ENCODE measurements at regions not wholly inside any gene's neighbourhood (a gene's known extent, or its start where the extent isn't known, plus 50 kb on each side); places are given as distances from the start of the nearest gene placed in this dataset.
"Not testable (repeated sequence)": the region's sequence is repeated elsewhere in the genome, so short reads cannot be mapped to it uniquely, and the experiment has no call there.

DNA sequence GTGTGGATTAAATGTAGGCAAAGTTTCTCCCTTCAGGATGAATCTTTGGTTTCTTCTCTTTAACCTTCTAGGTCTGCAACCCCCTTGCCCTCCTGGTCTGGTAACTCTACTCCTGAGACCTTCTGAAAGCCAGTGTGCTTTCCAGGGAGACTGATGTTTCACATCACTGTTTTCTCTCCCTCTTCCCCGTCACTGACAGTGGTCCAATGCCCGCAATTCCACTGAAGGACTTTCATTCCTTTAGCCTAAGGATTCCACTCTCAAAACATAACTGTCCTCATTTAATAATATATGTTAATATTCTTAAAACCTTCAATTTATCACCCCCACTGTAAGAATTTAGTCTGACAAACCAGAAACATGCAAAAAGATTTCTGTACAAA, 101.5 kb upstream of the CPNE4 start:
- intact Hi-C loops (cut with DNase I), result no loop called here
- TF ChIP-seq, protein P1, sequence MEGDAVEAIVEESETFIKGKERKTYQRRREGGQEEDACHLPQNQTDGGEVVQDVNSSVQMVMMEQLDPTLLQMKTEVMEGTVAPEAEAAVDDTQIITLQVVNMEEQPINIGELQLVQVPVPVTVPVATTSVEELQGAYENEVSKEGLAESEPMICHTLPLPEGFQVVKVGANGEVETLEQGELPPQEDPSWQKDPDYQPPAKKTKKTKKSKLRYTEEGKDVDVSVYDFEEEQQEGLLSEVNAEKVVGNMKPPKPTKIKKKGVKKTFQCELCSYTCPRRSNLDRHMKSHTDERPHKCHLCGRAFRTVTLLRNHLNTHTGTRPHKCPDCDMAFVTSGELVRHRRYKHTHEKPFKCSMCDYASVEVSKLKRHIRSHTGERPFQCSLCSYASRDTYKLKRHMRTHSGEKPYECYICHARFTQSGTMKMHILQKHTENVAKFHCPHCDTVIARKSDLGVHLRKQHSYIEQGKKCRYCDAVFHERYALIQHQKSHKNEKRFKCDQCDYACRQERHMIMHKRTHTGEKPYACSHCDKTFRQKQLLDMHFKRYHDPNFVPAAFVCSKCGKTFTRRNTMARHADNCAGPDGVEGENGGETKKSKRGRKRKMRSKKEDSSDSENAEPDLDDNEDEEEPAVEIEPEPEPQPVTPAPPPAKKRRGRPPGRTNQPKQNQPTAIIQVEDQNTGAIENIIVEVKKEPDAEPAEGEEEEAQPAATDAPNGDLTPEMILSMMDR (IDR thresholded peaks at IDR 0.05), result no peak
- H3K4me3 ChIP-seq, result no peak overlapping the region
- H3K36me3 ChIP-seq, result no peaks in the 10 kb centered on the region
- no peak for DNase-seq
- no peak for ATAC-seq
- H3K4me1 ChIP-seq, result no peaks in the 10 kb centered on the region
- no peak overlapping the region for H3K27ac ChIP-seq
- no peaks in the 10 kb centered on the region for H3K27me3 ChIP-seq (ENCODE audit: low read depth)
- no peaks in the 10 kb centered on the region for H3K9me3 ChIP-seq

DNA sequence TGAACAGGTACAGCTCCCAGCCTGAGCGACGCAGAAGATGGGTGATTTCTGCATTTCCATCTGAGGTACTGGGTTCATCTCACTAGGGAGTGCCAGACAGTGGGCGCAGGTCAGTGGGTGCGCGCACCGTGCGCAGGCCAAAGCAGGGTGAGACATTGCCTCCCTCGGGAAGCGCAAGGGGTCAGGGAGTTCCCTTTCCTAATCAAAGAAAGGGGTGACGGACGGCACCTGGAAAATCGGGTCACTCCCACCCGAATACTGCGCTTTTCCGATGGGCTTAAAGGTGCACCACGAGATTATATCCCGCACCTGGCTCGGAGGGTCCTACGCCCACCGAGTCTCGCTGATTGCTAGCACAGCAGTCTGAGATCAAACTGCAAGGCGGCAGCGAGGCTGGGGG, 102.1 kb upstream of the CPNE4 start:
- not testable (repeated sequence) for H3K4me3 ChIP-seq

DNA sequence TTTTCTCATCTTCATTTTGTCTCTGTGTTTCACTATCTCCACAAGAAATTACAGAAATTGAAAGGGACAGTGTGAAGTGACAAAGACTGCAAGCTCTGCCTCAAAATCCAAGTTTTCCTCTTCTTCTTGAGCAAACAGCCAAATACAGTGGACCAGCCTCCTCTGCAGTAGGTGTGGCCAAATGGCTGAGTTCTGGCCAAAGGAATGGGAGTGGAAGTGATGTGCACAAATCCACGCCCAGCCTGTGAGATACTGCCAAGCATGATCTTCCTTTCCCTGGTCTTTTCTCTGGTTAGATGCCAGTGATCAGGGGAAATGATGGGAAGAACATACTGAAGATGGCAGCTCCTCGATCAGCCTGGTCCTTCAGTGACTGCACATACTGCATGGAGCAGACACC, 111.0 kb upstream of the CPNE4 start:
- DNase-seq (no peak), ATAC-seq (no peak)
- Histone ChIP-seq H3K36me3 (no peaks in the 10 kb centered on the region), H3K27me3 (ENCODE audit: low read depth) (no peaks in the 10 kb centered on the region), H3K4me3 (no peak overlapping the region), H3K9me3 (no peaks in the 10 kb centered on the region), H3K27ac (no peak overlapping the region), H3K4me1 (no peaks in the 10 kb centered on the region)
- TF ChIP-seq, protein P1 (IDR thresholded peaks at IDR 0.05), result no peak
- intact Hi-C loops (cut with DNase I), result no loop called here

More for the DNA sequence above, 102.1 kb upstream of the CPNE4 start:
- DNase-seq; H3K27me3 ChIP-seq (ENCODE audit: low read depth); H3K9me3 ChIP-seq; H3K27ac ChIP-seq; H3K36me3 ChIP-seq; H3K4me1 ChIP-seq; ATAC-seq; intact Hi-C loops (cut with DNase I): not testable (repeated sequence)

DNA sequence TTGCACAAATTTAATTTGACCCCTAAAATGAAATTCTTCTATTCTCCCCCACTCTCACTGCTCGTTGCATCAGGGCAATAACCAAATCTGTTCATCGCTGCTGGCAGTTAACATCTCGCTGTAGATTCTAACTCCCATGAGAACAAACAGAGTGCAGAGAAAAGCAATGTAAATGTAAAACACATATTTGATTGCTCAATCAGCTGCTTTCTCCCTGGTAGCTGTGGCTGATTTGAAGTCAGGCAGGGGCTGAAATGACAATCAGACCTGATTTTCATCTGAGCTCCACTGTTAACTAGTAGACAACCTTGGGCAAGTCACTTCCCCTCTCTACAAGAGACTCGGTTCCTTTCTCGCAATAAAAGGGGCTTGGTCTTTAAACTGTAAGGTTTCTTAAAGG, 119.8 kb upstream of the CPNE4 start:
- Histone ChIP-seq H3K36me3 (no peaks in the 10 kb centered on the region), H3K27me3 (ENCODE audit: low read depth) (no peaks in the 10 kb centered on the region), H3K27ac (no peak overlapping the region), H3K9me3 (no peaks in the 10 kb centered on the region), H3K4me1 (no peaks in the 10 kb centered on the region), H3K4me3 (no peak overlapping the region)
- no peak for DNase-seq
- no peak for ATAC-seq
- intact Hi-C loops (cut with DNase I), result no loop called here
- TF ChIP-seq, protein P1 (IDR thresholded peaks at IDR 0.05), result no peak

DNA sequence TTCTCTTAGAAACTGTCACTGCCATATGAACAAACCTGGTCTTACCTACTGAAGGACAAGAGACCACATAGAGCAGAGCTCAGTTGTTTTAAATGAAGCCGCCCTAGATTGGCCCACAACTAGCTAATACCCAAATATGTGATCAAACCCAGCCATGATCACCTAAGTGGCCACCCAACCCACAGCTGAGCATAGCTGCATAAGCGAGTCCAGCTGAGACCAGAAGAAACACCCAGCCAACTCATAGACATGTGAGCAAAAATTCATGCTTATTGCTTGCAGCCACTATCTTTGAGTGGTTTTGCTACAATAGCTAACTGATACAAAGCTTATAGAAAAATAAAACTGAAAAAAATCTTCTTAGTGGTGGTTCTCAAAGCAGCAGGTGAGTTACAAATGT, 124.3 kb upstream of the CPNE4 start:
- Histone ChIP-seq H3K36me3 (no peaks in the 10 kb centered on the region), H3K4me3 (no peak overlapping the region), H3K27me3 (ENCODE audit: low read depth) (no peaks in the 10 kb centered on the region), H3K9me3 (no peaks in the 10 kb centered on the region), H3K4me1 (no peaks in the 10 kb centered on the region), H3K27ac (no peak overlapping the region)
- ATAC-seq, result no peak
- intact Hi-C loops (cut with DNase I), result no loop called here
- TF ChIP-seq, protein P1 (IDR thresholded peaks at IDR 0.05), result no peak
- DNase-seq, result no peak

DNA sequence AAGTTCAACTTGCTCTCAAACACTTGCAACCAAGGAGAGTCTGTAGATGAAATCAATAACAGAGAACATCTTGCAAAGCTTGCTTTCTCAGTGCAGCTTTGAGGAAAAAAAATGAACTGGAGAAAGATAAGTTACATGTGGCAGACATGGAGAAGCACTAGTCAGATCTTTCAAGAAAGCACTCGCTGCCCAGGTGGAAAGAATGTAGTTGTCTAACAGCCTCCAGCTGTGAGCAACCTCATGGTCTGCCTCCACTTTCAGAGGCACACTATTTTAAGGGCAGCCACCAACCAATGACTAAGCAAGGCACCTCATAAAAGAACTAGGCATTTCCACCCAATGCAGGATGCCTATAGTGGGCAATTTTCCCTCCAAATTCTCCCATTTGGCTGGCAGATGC, 125.4 kb upstream of the CPNE4 start:
- intact Hi-C loops (cut with DNase I), result no loop called here
- Histone ChIP-seq H3K27me3 (ENCODE audit: low read depth) (no peaks in the 10 kb centered on the region), H3K9me3 (no peaks in the 10 kb centered on the region), H3K4me3 (no peak overlapping the region), H3K27ac (no peak overlapping the region), H3K36me3 (no peaks in the 10 kb centered on the region), H3K4me1 (no peaks in the 10 kb centered on the region)
- ATAC-seq (peak in 1 of 2 donors; percentile 49), DNase-seq (no peak)
- TF ChIP-seq, protein P1 (IDR thresholded peaks at IDR 0.05), result no peak
